ENCODE measurements at regions not wholly inside any gene's neighbourhood (a gene's known extent, or its start where the extent isn't known, plus 50 kb on each side); places are given as distances from the start of the nearest gene placed in this dataset.

- H3K9me2 ChIP-seq (replicated peaks; ENCODE audit: insufficient read depth) = no peaks in the 10 kb centered on the region
- H3K27me3 ChIP-seq = no peaks in the 10 kb centered on the region
- TF ChIP-seq EZH2 (IDR thresholded peaks at IDR 0.05; ENCODE audit: borderline replicate concordance) = no peak
- TF ChIP-seq CTCF (IDR thresholded peaks at IDR 0.05; ENCODE audit: poor library complexity) = no peak
- no peak for TF ChIP-seq EZH2phosphoT487 (IDR thresholded peaks at IDR 0.05; ENCODE audit: low read depth, severe bottlenecking, unreplicated experiment)
- H3K36me3 ChIP-seq (replicated peaks; ENCODE audit: insufficient read depth, low read depth) = no peaks in the 10 kb centered on the region
- peak; percentile 75 for DNase-seq (ENCODE audit: low spot score)
- H3K79me2 ChIP-seq = no peaks in the 10 kb centered on the region
- no peaks in the 10 kb centered on the region for H4K20me1 ChIP-seq (ENCODE audit: insufficient read depth, poor library complexity, severe bottlenecking)
- H2AFZ ChIP-seq = peak overlapping the region; percentile 38
- H3K27ac ChIP-seq = peak overlapping the region; percentile 86
- H3K9me3 ChIP-seq (ENCODE audit: low read depth) = no peaks in the 10 kb centered on the region
- peak overlapping the region; percentile 38 for H3K4me2 ChIP-seq
- no peak overlapping the region for H3K4me3 ChIP-seq
- WGBS (ENCODE audit: low lambda C conversion rate, missing lambda C conversion rate) = 71% methylated on average over 3 of the region's 3 CpGs
- no peaks in the 10 kb centered on the region for H3K4me1 ChIP-seq (ENCODE audit: insufficient read depth)
These were observed 890.7 kb upstream of the EPHA6 start for GRCh38 chr3:95923496-95924210.

- no peaks in the 10 kb centered on the region for H3K4me1 ChIP-seq (ENCODE audit: insufficient read depth)
- H2AFZ ChIP-seq = no peak overlapping the region
- WGBS (ENCODE audit: low lambda C conversion rate, missing lambda C conversion rate) = 67% methylated on average over 9 of the region's 9 CpGs
- no peaks in the 10 kb centered on the region for H3K9me3 ChIP-seq (ENCODE audit: low read depth)
- H3K36me3 ChIP-seq (replicated peaks; ENCODE audit: insufficient read depth, low read depth) = no peaks in the 10 kb centered on the region
- no peak for TF ChIP-seq CTCF (IDR thresholded peaks at IDR 0.05; ENCODE audit: poor library complexity)
- no peak for TF ChIP-seq EZH2phosphoT487 (IDR thresholded peaks at IDR 0.05; ENCODE audit: low read depth, severe bottlenecking, unreplicated experiment)
- TF ChIP-seq EZH2 (IDR thresholded peaks at IDR 0.05; ENCODE audit: borderline replicate concordance) = no peak
- H4K20me1 ChIP-seq (ENCODE audit: insufficient read depth, poor library complexity, severe bottlenecking) = no peaks in the 10 kb centered on the region
- DNase-seq (ENCODE audit: low spot score) = no peak
- no peaks in the 10 kb centered on the region for H3K9me2 ChIP-seq (replicated peaks; ENCODE audit: insufficient read depth)
- H3K4me3 ChIP-seq = no peak overlapping the region
- no peak overlapping the region for H3K27ac ChIP-seq
- no peaks in the 10 kb centered on the region for H3K27me3 ChIP-seq
- no peaks in the 10 kb centered on the region for H3K79me2 ChIP-seq
- no peak overlapping the region for H3K4me2 ChIP-seq
These were observed 887.4 kb upstream of the EPHA6 start for GRCh38 chr3:95926904-95927501.

GRCh38 chr3:95934181-95934580 lies 880.2 kb upstream of the EPHA6 start:
- no peaks in the 10 kb centered on the region for H3K9me3 ChIP-seq (ENCODE audit: low read depth)
- H4K20me1 ChIP-seq (ENCODE audit: insufficient read depth, poor library complexity, severe bottlenecking) = no peaks in the 10 kb centered on the region
- no peak overlapping the region for H3K27ac ChIP-seq
- H3K4me3 ChIP-seq = no peak overlapping the region
- H3K27me3 ChIP-seq = no peaks in the 10 kb centered on the region
- WGBS (ENCODE audit: low lambda C conversion rate, missing lambda C conversion rate) = 82% methylated on average over 1 of the region's 1 CpG
- no peaks in the 10 kb centered on the region for H3K9me2 ChIP-seq (replicated peaks; ENCODE audit: insufficient read depth)
- H3K36me3 ChIP-seq (replicated peaks; ENCODE audit: insufficient read depth, low read depth) = no peaks in the 10 kb centered on the region
- no peak overlapping the region for H3K4me2 ChIP-seq
- no peaks in the 10 kb centered on the region for H3K79me2 ChIP-seq
- no peak for DNase-seq (ENCODE audit: low spot score)
- TF ChIP-seq CTCF (IDR thresholded peaks at IDR 0.05; ENCODE audit: poor library complexity) = no peak
- TF ChIP-seq EZH2phosphoT487 (IDR thresholded peaks at IDR 0.05; ENCODE audit: low read depth, severe bottlenecking, unreplicated experiment) = no peak
- H3K4me1 ChIP-seq (ENCODE audit: insufficient read depth) = no peaks in the 10 kb centered on the region
- no peak overlapping the region for H2AFZ ChIP-seq
